GM18517 (cell line): ENCODE measurements at regions not wholly inside any gene's neighbourhood (a gene's known extent, or its start where the extent isn't known, plus 50 kb on each side); places are given as distances from the start of the nearest gene placed in this dataset.
"Not testable (repeated sequence)": the region's sequence is repeated elsewhere in the genome, so short reads cannot be mapped to it uniquely, and the experiment has no call there.

Experiments used
- ATAC-seq: cut with Tn5 transposase; IDR thresholded peaks from one replicate; pipeline ENCODE4 v1.9.1; 2021; ENCODE audit warnings: mild to moderate bottlenecking, moderate library complexity; ENCODE audit not compliant: unreplicated experiment

- ATAC-seq = no peak
Observed at GRCh38 chr1:233473549-233474204, 140.2 kb upstream of the KCNK1 start.

GRCh38 chr1:233477359-233477758 is 136.5 kb upstream of the KCNK1 start:
- no peak for ATAC-seq

- ATAC-seq = no peak
Observed at GRCh38 chr1:233478611-233479010, 135.3 kb upstream of the KCNK1 start.

GRCh38 chr1:233479110-233479890 is 134.6 kb upstream of the KCNK1 start:
- ATAC-seq = no peak

- no peak for ATAC-seq
Observed at GRCh38 chr1:233480198-233480597, 133.7 kb upstream of the KCNK1 start.

- no peak for ATAC-seq
Observed at GRCh38 chr1:233482388-233482787, 131.5 kb upstream of the KCNK1 start.

GRCh38 chr1:233485385-233485784 is 128.5 kb upstream of the KCNK1 start:
- no peak for ATAC-seq

GRCh38 chr1:233485809-233486398 is 128.0 kb upstream of the KCNK1 start:
- ATAC-seq = no peak

GRCh38 chr1:233487408-233487807 is 126.5 kb upstream of the KCNK1 start:
- no peak for ATAC-seq

GRCh38 chr1:233489411-233489810 is 124.5 kb upstream of the KCNK1 start:
- ATAC-seq = no peak

GRCh38 chr1:233490488-233490887 is 123.4 kb upstream of the KCNK1 start:
- ATAC-seq = no peak

- ATAC-seq = no peak
Observed at GRCh38 chr1:233491953-233492620, 121.8 kb upstream of the KCNK1 start.

GRCh38 chr1:233496993-233497392 is 116.9 kb upstream of the KCNK1 start:
- ATAC-seq = no peak

GRCh38 chr1:233497679-233498078 is 116.2 kb upstream of the KCNK1 start:
- no peak for ATAC-seq

- no peak for ATAC-seq
Observed at GRCh38 chr1:233500106-233500505, 113.8 kb upstream of the KCNK1 start.

GRCh38 chr1:233503366-233503954 is 110.4 kb upstream of the KCNK1 start:
- ATAC-seq = no peak

GRCh38 chr1:233505130-233505529 is 108.8 kb upstream of the KCNK1 start:
- no peak for ATAC-seq

- ATAC-seq = not testable (repeated sequence)
Observed at GRCh38 chr1:233505889-233506288, 108.0 kb upstream of the KCNK1 start.

GRCh38 chr1:233509526-233509925 is 104.4 kb upstream of the KCNK1 start:
- ATAC-seq = no peak

GRCh38 chr1:233512538-233512937 is 101.4 kb upstream of the KCNK1 start:
- no peak for ATAC-seq

GRCh38 chr1:233513431-233513830 is 100.5 kb upstream of the KCNK1 start:
- ATAC-seq = no peak
